OCI-LY7 (cell line): ENCODE measurements at regions not wholly inside any gene's neighbourhood (a gene's known extent, or its start where the extent isn't known, plus 50 kb on each side); places are given as distances from the start of the nearest gene placed in this dataset.

Experiments used
- BruUV-seq: library from RNA; stranded (reverse); fragments of 400-500 nt; replicated peaks from 2 replicates; lab custom pipeline; 2021; lab: Mats Ljungman, UMichigan
- CTCF ChIA-PET: fragments of 300-600 bp; sonication (Branson Sonifier 250); formaldehyde crosslinking; loops from one replicate; lab custom pipeline; 2022; ENCODE audit warnings: antibody characterized with exemption; ENCODE audit not compliant: unreplicated experiment; lab: Charles Lee
- POLR2A ChIA-PET: fragments of 300-600 bp; sonication (Branson Sonifier 250); formaldehyde crosslinking; loops from one replicate; lab custom pipeline; 2022; ENCODE audit warnings: antibody characterized with exemption; lab: Charles Lee
- DNase-seq: peaks from one replicate; pipeline ENCODE4 v3.0.0-alpha.2; 2015; ENCODE audit warnings: low spot score
- H2AFZ ChIP-seq: fragments of 200-600 bp; sonication (generic), shearing (Covaris generic); 2 replicates; pipeline ENCODE4 v1.6.1; 2014; ENCODE audit warnings: mild to moderate bottlenecking, antibody characterized with exemption, low read length, moderate library complexity
- H3K27ac ChIP-seq: fragments of 200-600 bp; sonication (generic); 2 replicates; pipeline ENCODE4 v1.5.1; 2014; ENCODE audit warnings: mixed run types, low read depth, mild to moderate bottlenecking, moderate library complexity, low read length, inconsistent platforms; ENCODE audit not compliant: poor library complexity, severe bottlenecking
- H3K36me3 ChIP-seq: fragments of 200-600 bp; sonication (generic); 2 replicates; pipeline ENCODE4 v1.6.1; 2014; ENCODE audit warnings: mild to moderate bottlenecking, antibody characterized with exemption, low read length, moderate library complexity, mixed read lengths; ENCODE audit not compliant: insufficient read depth
- H3K4me1 ChIP-seq: fragments of 200-600 bp; sonication (generic); 2 replicates; pipeline ENCODE4 v1.5.1; 2014; ENCODE audit warnings: mild to moderate bottlenecking, low read length; ENCODE audit not compliant: insufficient read depth, poor library complexity, severe bottlenecking
- H3K4me2 ChIP-seq: fragments of 200-600 bp; sonication (generic); 2 replicates; pipeline ENCODE4 v1.6.1; 2014; ENCODE audit warnings: mild to moderate bottlenecking, low read length
- H3K4me3 ChIP-seq: fragments of 200-600 bp; sonication (generic); 2 replicates; pipeline ENCODE4 v1.5.1; 2014; ENCODE audit warnings: mild to moderate bottlenecking, low read depth, low read length; ENCODE audit not compliant: poor library complexity, severe bottlenecking
- H3K79me2 ChIP-seq: fragments of 200-600 bp; sonication (generic); 2 replicates; pipeline ENCODE4 v1.6.1; 2016; ENCODE audit warnings: low read depth, mild to moderate bottlenecking, low read length, moderate library complexity, mixed read lengths; ENCODE audit not compliant: insufficient read depth
- H3K9me2 ChIP-seq: fragments of 200-600 bp; sonication (generic); 2 replicates; pipeline ENCODE4 v1.6.1; 2016; ENCODE audit warnings: mild to moderate bottlenecking, low read length, mixed read lengths; ENCODE audit not compliant: insufficient read depth
- H3K9me3 ChIP-seq: fragments of 200-600 bp; sonication (generic); 2 replicates; pipeline ENCODE4 v1.6.1; 2014; ENCODE audit warnings: mild to moderate bottlenecking, mixed run types, low read length, mixed read lengths
- H4K20me1 ChIP-seq: fragments of 200-600 bp; sonication (generic); 2 replicates; pipeline ENCODE4 v1.6.1; 2014; ENCODE audit warnings: mild to moderate bottlenecking, antibody characterized with exemption, low read length, moderate library complexity, mixed read lengths; ENCODE audit not compliant: insufficient read depth
- CTCF ChIP-seq: fragments of 200-600 bp; sonication (generic); conservative IDR thresholded peaks from 2 replicates; pipeline ENCODE4 v1.5.1; 2014; ENCODE audit warnings: mild to moderate bottlenecking, antibody characterized with exemption, low read length, moderate library complexity, mixed read lengths
- EZH2phosphoT487 ChIP-seq: fragments of 200-600 bp; sonication (generic); IDR thresholded peaks from 2 replicates; pipeline ENCODE4 v1.6.1; 2018; ENCODE audit warnings: low read depth, borderline replicate concordance, mild to moderate bottlenecking, mixed run types, antibody characterized with exemption, low read length, moderate library complexity, mixed read lengths
- intact Hi-C: fragments of 100-400 bp; cut with micrococcal nuclease; formaldehyde crosslinking; loops from one replicate; pipeline ENCODE4 v1.10.0; 2022; ENCODE audit not compliant: unreplicated experiment

- no peak overlapping the region for H3K4me2 ChIP-seq
- no peaks in the 10 kb centered on the region for H3K9me2 ChIP-seq
- no peak overlapping the region for H3K27ac ChIP-seq
- no peaks in the 10 kb centered on the region for H3K79me2 ChIP-seq
- no peaks in the 10 kb centered on the region for H3K4me1 ChIP-seq
- BruUV-seq, result no TSS peak
- no peaks in the 10 kb centered on the region for H3K36me3 ChIP-seq
- H3K9me3 ChIP-seq, result no peaks in the 10 kb centered on the region
- TF ChIP-seq CTCF (no peak), EZH2phosphoT487 (no peak)
- no peak overlapping the region for H2AFZ ChIP-seq
- DNase-seq, result no peak
- POLR2A ChIA-PET, result no interaction called here
- H4K20me1 ChIP-seq, result no peaks in the 10 kb centered on the region
- H3K4me3 ChIP-seq, result no peak overlapping the region
- intact Hi-C loops, result no loop called here
- CTCF ChIA-PET, result interaction anchor here (0.6 kb wide), 1 partner anchor 11 kb away, joined by 3 read pairs; no protein-coding TSS in a partner anchor
Measured at GRCh38 chr17:45677770-45678169, 106.3 kb upstream of the CRHR1 start.

- no peak overlapping the region for H3K4me3 ChIP-seq
- BruUV-seq, result no TSS peak
- no peaks in the 10 kb centered on the region for H3K36me3 ChIP-seq
- no peaks in the 10 kb centered on the region for H3K9me2 ChIP-seq
- no peaks in the 10 kb centered on the region for H3K9me3 ChIP-seq
- CTCF ChIA-PET, result interaction anchor here (0.6 kb wide), 1 partner anchor 203 kb away, joined by 3 read pairs; no protein-coding TSS in a partner anchor
- no peak for DNase-seq
- intact Hi-C loops, result no loop called here
- H3K4me1 ChIP-seq, result no peaks in the 10 kb centered on the region
- H3K27ac ChIP-seq, result no peak overlapping the region
- TF ChIP-seq CTCF, result no peak
- TF ChIP-seq EZH2phosphoT487, result no peak
- POLR2A ChIA-PET, result no interaction called here
- no peak overlapping the region for H3K4me2 ChIP-seq
- H2AFZ ChIP-seq, result no peak overlapping the region
- no peaks in the 10 kb centered on the region for H3K79me2 ChIP-seq
- no peaks in the 10 kb centered on the region for H4K20me1 ChIP-seq
Measured at GRCh38 chr17:45679426-45679825, 104.7 kb upstream of the CRHR1 start.

GRCh38 chr17:45680360-45680759 lies 103.8 kb upstream of the CRHR1 start:
- Histone ChIP-seq H2AFZ (no peak overlapping the region), H3K79me2 (no peaks in the 10 kb centered on the region), H3K4me2 (no peak overlapping the region), H3K9me3 (no peaks in the 10 kb centered on the region), H3K36me3 (no peaks in the 10 kb centered on the region), H3K4me1 (no peaks in the 10 kb centered on the region), H3K27ac (no peak overlapping the region), H3K9me2 (no peaks in the 10 kb centered on the region), H4K20me1 (no peaks in the 10 kb centered on the region), H3K4me3 (no peak overlapping the region)
- ChIA-PET CTCF (no interaction called here), POLR2A (no interaction called here)
- intact Hi-C loops, result no loop called here
- no peak for TF ChIP-seq EZH2phosphoT487
- TF ChIP-seq CTCF, result no peak
- BruUV-seq, result no TSS peak
- no peak for DNase-seq
